Epithelial cell of esophagus (primary cell): ENCODE measurements at regions not wholly inside any gene's neighbourhood (a gene's known extent, or its start where the extent isn't known, plus 50 kb on each side); places are given as distances from the start of the nearest gene placed in this dataset.

ENCODE experiments used
- DNase-seq: peaks from one replicate; pipeline ENCODE4 v3.0.0; 2010; ENCODE audit warnings: low read depth
- H3K4me3 ChIP-seq: 2 replicates; pipeline ENCODE4 v1.5.1; 2011; ENCODE audit warnings: mild to moderate bottlenecking, low read length, control low read depth
- CTCF ChIP-seq: IDR thresholded peaks from 2 replicates; pipeline ENCODE4 v1.5.1; 2011; ENCODE audit warnings: low read depth, mild to moderate bottlenecking, low read length, control low read depth, inconsistent platforms; ENCODE audit not compliant: insufficient read depth; ENCODE audit errors: missing control alignments

DNA sequence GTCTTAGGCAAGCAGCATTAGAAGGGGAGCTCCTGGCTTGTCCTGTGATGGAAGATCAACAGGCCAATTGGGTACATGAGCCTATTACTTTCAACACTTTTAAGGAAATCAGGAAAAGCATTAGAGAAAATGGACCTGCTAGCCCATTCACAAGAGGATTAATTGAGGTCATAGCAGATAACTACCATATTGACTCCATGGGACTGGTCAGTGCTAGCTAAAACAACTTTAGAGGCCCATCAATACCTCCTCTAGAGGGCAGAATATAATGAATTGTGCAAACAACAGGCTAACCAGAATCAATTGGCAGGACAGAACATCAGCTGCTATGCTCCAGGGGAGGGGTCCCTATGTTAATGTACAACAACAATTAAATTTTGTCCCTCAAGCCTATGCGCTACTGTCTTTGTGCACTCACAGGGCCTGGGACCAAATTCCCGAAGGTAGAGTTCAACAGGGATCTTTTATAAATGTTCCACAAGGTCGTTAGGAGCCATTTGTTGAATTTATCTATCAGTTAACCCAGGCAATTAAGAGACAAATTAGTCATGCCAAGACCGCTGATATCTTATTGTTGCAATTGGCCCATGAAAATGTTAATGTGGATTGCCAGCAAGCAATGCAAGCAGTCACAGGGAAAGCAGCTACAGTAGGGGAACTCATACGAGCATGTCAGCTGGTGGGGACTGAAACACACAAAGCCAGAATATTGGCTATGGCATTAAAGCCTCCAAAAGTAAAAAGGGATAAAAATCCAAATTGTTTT lies 106.6 kb upstream of the BTN3A2 start:
- no peak overlapping the region for H3K4me3 ChIP-seq
- DNase-seq, result peak; percentile 16

DNA sequence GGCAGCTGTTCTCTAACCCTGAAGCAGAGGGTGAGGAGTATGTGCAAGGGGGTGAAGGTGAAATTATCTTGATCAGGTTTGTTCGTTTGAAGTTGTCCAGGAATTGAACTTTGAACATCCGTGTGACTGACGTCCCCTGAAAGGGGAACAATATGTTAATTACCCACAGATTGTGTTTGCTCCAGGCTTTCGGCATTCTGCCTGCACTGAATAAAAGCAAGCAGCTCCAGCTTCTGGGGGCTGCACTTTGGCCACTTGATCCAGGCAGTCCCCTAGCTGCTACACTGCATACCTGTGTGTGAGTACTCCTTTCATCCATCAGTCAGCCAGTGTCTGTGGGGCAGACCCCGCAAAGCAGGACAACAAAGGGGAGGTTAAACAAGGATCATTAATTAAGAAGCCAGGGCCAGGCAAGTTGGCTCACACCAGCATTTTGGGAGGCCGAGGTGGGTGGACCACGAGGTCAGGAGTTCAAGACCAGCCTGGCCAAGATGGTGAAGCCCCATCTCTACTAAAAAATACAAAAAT lies 104.8 kb upstream of the BTN3A2 start:
- no peak for DNase-seq
- no peak overlapping the region for H3K4me3 ChIP-seq
- no peak for TF ChIP-seq CTCF

More for the DNA sequence above, 106.6 kb upstream of the BTN3A2 start:
- TF ChIP-seq CTCF, result peak; percentile 33

- H3K4me3 ChIP-seq, result no peak overlapping the region
- no peak for TF ChIP-seq CTCF
- DNase-seq, result no peak
Observed at GRCh38 chr6:26260725-26261490, 104.1 kb upstream of the BTN3A2 start.

DNA sequence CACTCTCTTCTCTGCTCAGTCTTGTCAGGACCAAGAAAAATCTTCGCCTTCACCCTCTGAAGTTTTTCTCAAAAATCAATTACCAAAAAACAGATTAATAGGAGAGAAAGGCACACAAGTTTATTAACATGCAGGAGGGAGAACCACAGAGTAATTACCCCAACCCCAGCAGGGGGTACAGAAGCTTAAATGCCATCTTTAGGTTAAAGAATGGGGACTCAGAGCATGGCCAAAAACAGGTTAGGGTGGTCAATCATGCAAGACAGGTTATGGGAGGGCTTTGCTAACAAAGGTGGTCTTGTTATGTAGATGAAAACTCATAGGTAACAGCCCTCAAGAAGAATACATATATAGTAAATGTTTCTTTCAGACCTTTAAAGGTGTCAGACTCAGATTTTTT lies 100.5 kb upstream of the BTN3A2 start:
- H3K4me3 ChIP-seq, result no peak overlapping the region
- TF ChIP-seq CTCF, result no peak
- DNase-seq, result no peak

- no peak for TF ChIP-seq CTCF
- H3K4me3 ChIP-seq, result no peak overlapping the region
- no peak for DNase-seq
Observed at GRCh38 chr6:26267083-26267589, 97.9 kb upstream of the BTN3A2 start.

DNA sequence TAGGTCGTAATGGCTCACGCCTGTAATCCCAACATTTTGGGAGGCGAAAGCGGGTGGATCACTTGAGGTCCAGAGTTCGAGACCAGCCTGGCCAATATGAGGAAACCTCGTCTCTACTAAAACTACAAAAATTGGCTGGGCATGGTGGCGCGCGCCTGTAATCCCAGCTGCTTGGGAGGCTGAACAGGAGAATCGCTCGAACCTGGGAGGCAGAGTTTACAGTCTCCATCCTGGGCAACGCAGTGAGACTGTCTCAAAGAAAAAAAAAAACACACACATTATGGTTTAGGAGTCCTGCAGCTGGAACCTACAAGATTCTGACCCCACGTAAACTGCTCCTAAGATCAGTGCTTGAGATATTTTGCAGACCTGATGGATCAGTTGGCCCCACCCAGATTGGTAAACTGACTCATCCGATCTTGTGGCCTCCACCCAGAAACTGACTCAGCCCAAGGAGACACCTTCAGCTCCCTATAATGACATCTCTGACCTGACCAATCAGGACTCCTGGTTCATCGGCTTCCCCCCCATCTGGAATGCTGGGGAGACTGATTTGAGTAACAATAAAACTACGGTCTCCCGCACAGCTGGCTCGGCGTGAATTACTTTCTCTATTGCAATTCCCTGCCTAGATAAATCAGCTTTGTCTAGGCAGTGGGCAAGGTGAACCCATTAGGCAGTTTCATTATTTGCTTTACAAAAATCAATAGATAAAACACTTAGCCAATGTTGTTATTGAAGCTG lies 96.2 kb upstream of the BTN3A2 start:
- DNase-seq, result peak; percentile 86
- TF ChIP-seq CTCF, result no peak
- H3K4me3 ChIP-seq, result no peak overlapping the region
